GM18519 (cell line): ENCODE measurements at regions not wholly inside any gene's neighbourhood (a gene's known extent, or its start where the extent isn't known, plus 50 kb on each side); places are given as distances from the start of the nearest gene placed in this dataset.
"Not testable (repeated sequence)": the region's sequence is repeated elsewhere in the genome, so short reads cannot be mapped to it uniquely, and the experiment has no call there.

Experiments used
- ATAC-seq: cut with Tn5 transposase; IDR thresholded peaks from one replicate; pipeline ENCODE4 v1.9.1; 2021; ENCODE audit warnings: mild to moderate bottlenecking, moderate library complexity; ENCODE audit not compliant: unreplicated experiment, low FRiP score

DNA sequence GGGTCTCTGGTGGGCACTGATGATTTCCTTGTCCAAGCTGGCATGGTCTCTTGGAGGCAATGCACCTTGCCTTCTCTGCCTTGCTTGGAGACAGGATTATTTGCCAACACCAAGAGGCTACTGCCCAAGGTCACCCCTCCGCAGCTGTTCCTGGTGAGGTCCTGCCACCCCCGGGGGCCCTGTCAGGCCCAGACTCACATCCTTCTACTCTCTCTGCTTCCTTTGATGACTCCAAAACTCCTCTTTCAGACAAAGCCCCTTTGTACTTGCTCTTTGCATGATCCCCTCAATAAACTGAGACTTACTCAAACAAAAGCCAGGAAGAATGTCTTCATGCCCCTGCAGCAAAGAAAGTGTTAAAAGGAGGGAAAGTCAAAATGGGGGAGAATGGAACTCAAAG, 137.7 kb downstream of the MEX3B start:
- no peak for ATAC-seq

DNA sequence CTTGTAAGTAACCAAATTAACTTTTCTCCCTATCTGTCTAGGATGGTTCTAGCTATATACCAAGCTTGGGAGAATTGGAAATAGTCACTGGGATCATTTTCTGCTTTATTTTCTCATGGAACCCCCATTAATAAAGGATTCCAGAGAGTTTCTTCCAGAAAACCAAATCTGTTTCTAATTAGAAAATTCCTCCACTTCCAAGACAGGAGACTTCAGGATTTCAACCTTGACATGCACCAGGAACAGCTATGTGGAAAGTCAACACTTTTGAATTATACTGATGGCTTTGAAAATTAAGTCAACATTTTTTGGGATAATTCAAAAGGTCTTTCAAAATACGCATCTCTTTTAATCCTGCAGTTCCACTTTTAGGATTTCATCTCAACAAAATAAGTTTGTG, 138.3 kb downstream of the MEX3B start:
- ATAC-seq: no peak

DNA sequence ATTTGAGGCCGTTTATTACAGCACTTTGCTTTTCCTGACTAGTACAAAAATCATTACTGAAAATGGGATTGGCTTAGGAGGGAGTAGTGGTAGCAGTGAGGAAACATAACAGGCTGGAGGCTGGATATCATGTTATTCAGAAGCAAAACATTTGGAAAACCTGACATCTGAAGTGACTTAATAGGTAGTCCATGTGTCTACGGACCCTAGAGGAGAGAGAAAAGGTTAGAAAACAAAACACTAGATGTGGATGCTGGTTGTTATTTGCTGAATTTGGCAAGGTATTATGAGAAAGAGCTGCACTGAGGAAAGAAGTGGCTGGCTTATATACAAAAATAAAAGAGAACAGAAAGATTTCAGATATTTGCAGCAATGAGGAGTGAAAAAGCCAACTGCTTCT, 139.9 kb downstream of the MEX3B start:
- no peak for ATAC-seq

DNA sequence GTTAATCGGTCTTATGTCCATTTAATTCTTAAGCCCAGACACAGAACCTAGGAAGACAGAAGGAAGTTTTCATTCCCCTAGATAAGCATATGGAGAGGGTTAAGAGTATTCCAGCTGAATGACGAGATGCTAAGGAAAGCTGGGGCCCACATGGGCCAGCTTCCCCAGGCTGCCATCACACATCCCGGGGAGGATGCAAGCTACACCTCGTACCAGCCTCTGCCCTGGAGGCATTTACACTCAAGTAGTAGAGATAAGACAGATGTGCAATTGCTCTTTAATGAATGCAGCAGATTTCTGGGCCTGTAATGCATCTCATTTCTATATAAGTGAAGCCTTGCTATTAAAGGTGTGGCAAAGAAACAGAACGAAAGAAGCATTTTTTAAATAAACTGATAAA, 144.5 kb downstream of the MEX3B start:
- ATAC-seq: no peak

DNA sequence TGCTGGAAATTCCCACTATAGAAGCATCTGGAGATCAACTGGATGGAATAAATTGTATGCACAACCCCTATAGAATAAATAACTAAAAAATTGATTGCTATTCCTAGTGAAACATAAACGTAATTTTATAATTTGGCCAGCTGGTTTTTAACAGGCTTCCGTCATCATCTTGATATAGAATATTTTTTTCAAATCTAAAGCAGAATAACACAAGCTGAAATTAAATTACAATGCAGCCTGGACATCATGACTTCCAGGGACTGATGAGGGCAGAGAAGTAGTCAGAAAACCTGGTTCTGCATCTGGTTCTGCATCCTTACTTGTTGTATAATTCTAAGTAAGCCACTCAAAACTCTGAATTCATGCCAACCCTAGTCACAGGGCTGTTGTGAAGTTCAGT, 146.1 kb downstream of the MEX3B start:
- no peak for ATAC-seq

DNA sequence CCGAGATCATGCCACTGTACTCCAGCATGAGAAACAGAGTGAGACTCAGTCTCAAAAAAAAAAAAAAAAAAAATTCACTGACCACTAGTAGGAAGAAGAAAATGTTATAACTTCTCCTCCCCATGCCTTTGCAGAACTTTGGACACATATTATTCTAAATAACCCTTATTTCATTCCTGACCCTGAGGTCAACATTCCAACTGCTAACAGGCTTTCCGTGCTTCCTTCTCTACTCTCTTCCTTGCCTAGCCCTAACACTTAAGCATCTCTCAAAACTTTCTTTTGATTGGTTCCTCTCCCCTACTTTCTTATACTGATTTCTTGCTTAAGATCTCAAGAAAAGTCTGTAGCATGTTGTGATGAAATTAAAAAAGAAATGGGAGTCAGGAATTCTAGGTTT, 146.8 kb downstream of the MEX3B start:
- ATAC-seq: no peak

DNA sequence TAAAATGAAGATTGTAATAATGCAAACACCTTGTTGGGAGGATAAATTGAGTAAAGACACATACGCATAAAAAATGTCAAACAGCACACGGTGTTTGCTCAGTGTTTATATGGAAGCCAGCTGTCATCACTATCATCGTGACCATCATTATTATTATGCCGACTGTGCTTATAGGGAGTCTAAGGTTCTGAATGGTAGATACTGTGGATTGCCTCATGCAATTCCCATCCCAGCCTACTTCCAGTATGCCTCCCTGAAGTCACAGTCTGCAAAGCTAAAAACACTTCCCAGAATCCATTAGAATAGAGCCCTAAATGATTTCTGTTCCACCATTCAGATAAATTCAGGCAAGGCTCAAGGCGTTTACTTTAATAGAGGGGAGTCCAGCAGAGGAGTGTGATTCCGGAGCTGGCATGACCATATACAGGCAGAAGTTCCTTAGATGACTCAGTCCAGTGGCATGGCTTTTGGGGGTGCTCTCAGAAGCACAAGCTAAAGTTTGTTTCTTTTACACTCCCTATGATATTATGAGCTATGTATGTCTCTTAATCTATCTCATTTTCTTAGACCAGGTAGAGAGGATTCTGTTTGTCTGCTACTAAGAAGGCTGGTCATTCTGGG, 148.7 kb downstream of the MEX3B start:
- ATAC-seq: no peak

DNA sequence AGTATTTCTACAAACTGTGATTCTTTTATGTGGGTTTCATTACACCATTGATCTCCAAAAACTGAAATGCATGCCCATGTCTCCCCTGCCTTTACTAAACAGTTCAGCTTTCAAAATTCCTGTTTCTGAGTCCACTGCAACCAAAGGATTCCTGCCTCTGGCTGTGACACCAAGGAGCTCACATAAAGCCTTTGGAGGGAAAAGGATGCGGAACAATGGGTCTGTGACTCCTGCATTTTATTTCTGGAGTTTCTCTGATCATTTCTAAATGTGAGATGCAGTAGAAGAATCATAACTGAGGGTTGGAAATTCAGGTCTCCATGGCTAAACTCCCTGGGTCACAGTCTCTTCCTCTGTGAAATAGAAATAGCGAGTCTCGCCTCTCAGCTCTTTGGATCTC, 149.5 kb downstream of the MEX3B start:
- no peak for ATAC-seq

DNA sequence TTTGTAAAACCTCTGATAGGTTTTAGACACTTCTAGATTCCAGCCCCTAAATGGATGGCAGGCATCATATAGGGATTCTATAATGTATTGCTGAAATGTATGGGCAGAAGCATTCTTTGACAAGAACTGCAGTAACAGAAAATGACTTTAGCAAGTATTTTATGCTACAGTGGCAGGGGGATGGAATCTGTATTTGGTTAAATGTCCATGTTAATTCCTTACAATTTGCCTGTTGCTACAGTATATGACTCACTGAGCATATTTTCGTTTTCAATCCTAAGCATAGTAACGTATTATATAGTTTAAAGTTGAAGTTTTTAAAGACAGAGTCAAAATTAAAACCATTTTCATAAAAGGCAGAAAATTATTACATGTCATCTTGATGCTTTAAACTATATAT, 150.1 kb downstream of the MEX3B start:
- no peak for ATAC-seq

DNA sequence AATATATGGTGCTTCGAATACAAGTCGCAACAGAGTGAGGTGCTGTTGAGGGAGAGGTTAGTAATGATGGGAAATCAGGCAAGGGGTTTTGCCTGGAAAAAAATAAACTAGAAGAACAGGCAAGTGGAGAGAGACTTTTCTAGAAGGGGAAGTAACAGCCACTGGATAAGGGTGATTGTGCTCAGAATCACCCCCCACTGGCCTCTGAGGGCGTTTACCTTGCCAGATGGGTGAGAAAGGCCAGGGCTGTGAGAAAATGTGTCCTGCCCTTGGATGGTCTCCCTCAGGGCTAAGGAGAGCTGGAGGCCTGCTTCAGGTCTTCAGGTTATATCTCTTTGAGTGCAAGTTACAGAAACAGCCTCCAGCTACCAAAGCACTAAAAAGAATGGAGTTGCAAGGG, 151.8 kb downstream of the MEX3B start:
- ATAC-seq: no peak

DNA sequence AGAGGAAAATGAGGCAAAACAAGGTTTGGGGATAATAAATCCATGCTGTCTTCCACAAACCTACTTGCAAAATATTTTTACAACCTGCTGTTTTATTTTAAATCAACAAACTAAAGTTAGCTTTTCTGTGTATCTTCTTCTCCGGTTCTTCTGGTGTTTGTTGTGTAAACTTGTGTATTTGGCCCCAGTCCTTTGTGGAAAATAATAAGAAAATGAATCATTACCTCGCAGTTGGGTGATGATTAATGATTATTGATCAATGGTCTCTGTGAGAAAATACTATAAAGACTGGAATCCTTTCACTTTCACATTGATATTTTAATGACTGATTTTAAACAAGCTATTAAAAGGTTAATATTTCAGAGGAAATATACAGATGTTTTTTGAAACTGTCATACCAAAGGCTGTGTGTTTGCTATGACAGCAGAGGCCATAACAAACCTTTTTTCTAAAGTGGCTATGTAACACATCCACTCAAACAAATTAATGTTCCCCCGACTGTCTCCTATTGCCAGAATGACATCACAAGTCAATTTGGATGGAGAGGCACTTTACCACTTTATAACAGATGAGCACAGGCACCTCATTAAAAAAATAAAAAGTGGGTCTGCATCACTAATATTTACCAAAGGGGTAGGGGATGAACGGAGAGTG, 152.5 kb downstream of the MEX3B start:
- ATAC-seq: no peak

DNA sequence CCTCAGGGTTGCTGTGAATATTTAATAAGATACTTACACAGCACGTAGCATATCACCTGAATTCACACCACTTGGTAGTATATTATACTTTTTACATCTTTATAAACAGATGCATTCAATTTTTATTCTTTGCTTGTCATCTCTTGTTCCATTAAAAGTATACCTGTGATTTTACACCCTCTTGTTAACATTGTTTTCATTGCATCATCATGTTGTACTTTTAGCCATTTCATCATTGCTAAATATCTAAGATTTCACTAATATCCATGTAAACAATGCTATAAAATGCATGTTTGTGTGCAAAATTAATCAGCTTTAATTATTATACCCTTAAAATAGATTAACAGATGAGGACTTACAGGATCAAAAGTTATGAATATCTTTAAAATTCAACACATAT, 155.3 kb downstream of the MEX3B start:
- ATAC-seq: no peak

DNA sequence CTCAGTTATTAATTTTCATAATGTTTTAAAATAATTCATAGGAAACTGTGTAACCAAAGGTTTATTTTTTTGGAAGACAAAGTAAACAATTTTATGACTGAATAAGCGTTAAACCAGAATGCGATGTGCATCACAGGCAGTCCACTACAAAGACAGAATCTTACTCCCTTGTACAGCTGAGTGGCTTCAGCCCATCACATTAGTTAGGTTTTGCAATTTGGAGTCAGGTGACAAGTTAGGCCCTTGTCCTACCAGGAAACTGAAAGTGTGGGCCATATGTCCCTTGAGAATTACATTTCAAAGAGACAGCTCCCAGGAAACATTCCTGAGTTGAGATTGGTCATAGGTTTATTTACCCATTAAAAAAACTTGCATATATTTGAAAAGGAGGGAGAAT, 156.3 kb downstream of the MEX3B start:
- ATAC-seq: no peak

DNA sequence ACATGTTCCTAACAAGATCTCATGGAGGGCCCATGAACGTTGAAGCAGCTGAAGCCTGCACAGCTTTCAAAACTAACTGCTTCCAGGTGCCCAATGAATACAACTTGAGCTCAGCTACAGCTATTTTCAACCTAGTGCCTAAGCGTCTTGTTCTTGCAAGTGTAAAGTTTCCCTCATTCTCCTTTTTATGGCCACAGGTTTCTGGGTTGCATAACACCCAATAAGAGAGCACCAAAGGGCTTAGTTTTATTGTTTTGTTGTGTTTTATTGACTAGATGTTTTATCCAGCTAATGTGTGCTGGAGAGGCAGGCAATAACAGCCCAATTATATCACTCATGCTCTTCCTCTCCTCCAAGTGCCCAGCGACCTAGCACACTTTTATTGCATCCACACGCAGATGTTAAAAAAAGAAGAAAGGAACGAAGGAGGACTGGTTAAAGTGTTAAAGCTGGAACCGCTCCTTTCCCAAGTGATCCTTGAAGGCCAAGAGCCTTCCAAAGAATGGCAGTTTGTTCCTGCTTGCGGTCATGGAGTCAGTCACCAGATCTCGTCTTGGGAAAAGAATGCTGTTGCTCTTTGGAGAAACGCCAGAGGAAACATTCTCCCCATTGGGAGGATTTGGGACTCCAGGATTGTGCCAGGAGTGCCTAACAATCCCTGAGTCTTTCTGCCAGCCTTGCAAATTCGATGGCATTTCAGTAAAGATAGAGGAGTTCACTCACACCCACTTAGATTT, 156.9 kb downstream of the MEX3B start:
- ATAC-seq: no peak

DNA sequence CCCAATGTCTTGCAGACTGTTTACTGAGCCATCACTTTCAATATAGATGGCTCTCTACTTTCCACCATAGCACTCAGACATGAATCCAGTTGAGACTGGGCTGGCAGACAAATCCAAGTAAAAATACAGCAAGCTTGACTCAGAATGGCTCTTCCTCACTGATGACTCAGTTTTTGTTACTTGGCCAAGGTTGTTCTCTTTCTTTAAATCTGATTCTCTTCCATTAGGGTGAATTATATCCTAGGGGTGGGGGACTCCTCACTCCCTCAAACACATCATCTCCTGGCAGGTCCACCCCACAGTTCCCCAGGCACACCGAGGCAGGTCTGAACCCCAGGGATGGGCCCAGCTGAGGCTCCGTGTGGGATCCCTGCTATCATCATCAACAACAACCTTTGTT, 157.9 kb downstream of the MEX3B start:
- no peak for ATAC-seq

DNA sequence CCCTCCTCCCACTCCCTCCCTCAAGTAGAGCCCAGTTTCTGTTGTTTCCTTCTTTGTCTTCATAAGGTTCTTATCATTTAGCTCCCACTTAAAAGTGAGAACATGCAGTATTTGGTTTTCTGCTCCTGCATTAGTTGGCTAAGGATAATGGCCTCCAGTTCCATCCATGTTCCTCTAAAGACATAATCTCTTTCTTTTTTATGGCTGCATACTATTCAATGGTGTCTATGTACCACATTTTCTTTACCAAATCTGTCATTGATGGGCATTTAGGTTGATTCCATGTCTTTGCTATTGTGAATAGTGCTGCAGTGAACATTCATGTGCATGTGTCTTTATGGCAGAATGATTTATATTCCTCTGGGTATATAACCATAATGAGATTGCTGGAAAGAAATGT, 158.6 kb downstream of the MEX3B start:
- ATAC-seq: not testable (repeated sequence)

DNA sequence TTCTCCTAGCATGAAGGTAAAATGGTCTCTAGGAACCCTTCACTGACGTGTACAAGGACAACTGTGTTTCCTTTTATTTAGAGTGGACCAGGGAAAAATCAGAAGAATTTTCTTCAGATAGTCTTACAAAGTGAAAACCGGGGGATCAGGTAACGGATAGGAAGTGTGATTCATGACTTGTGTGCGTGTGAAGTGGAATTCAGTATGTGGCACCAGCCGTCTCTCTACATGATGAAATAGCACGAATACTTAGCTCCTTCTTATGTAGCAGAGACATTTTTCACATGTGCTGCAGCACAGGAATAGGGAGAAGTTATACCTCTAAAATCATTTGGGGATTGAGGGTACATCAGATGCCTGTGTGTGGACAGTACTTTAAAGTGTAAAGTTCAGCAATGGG, 159.2 kb downstream of the MEX3B start:
- ATAC-seq: no peak

DNA sequence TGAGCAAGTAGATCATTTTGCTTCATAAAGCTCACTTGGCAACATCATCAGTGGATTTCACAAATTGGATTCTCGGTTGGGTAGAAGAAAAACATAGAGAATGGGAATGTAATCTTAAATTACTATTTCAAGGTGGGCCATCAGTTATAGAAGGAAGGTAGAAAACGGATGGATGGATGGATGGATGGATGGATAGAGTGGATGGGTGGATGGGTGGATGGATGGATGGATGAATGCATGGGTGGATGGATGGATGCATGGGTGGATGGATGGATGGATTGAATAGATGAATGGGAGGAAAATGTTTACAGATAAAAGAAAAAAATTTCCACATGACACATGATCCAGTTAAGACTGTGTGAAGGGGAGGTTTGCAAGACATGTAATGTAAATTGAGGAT, 159.7 kb downstream of the MEX3B start:
- no peak for ATAC-seq

DNA sequence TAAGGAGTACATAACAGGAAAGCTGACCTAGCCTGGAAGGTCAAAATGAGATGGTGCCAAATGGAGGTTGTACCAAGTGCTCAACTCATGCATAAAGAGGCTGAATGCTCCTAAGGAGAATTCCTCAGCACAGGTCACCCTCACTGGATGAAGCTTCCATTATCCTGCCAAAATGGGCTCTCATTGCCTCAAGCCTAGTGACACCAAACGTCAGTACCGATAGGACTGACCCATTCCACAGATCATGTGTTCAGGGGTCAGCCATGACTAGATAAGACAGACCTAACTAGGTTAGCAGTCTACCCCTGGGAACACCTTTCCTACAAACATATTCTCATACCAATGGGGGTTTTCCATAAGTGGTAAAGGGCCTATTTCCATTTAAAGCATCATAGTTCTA, 160.7 kb downstream of the MEX3B start:
- ATAC-seq: no peak

DNA sequence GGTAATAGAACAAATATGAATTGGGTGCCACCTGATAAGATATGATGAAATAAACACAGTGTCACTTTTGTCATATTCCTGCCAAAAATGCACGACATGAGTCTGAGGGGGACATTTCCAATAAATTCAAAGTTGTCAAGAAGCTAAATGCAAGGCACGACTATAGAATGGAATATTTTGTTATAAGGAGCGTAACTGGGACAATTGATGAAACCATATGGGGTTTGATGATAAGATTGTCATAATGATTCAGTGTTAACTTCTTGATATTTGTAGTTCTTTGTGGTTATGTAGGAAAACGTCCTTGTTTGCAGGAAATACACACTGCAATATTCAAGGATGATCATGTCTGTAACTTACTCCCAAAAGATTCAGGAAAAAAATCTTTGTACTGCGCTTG, 163.3 kb downstream of the MEX3B start:
- ATAC-seq: no peak

DNA sequence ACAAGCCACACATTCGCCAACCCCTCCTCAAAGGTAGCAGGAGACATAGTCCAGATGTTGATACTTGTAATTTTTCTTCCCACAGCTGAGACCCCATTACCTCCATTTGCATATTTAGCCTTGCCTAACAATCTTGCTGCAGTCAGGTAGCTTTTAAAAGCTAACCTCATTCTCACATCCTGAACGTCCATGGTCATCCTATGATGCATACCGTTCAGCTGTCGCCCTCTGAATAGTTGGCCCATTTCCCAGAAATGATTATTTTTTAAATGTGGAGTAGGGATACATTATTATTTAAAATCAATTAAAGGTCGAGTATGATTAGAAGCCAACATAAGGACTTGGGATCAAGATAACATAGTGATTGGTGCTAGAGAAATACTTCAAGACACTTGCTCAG, 165.0 kb downstream of the MEX3B start:
- no peak for ATAC-seq

DNA sequence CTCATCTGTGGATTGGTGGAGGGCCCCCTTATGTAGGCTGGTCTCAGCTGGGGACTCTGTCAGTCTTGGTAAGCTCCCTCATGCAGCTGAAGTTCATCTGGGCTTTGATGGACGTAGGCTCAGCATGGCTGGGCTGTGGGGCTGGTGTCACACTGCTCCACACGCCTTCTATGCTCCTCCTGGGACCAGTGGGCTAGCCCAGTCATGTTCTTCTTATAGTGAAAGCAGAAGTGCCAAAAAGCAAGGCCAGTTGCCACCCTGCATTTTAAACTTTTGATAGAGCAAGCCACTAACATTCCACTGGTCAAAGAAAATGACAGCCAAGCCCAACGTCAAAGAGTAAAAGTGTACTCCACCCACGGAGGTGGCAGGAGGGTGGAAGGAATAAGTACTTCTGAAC, 165.5 kb downstream of the MEX3B start:
- no peak for ATAC-seq
